Central memory CD8-positive, alpha-beta T cell (primary cell): ENCODE measurements at regions not wholly inside any gene's neighbourhood (a gene's known extent, or its start where the extent isn't known, plus 50 kb on each side); places are given as distances from the start of the nearest gene placed in this dataset.
"Not testable (repeated sequence)": the region's sequence is repeated elsewhere in the genome, so short reads cannot be mapped to it uniquely, and the experiment has no call there.

Experiments
- ATAC-seq: fragments of 150-1000 bp; cut with Tn5 transposase; replicated peaks from 2 replicates; pipeline ENCODE4 v1.10.0; 2022; ENCODE audit warnings: mild to moderate bottlenecking, moderate FRiP score, moderate number of reproducible peaks; ENCODE audit not compliant: poor library complexity, severe bottlenecking; ENCODE audit errors: extremely low read depth
- DNase-seq, 2 donors: peaks; one replicate each; pipeline ENCODE4 v3.0.0; 2021; ENCODE audit warnings: low spot score in 2 of 2
- H3K27ac Mint-ChIP-seq: one replicate; pipeline ENCODE4 v1.8.0; 2022; ENCODE audit warnings: low read depth, mild to moderate bottlenecking, moderate library complexity, mixed read lengths
- H3K27me3 Mint-ChIP-seq: one replicate; pipeline ENCODE4 v1.8.0; 2022; ENCODE audit warnings: mixed read lengths
- H3K36me3 Mint-ChIP-seq: one replicate; pipeline ENCODE4 v1.8.0; 2022; ENCODE audit warnings: mild to moderate bottlenecking, moderate library complexity, mixed read lengths; ENCODE audit not compliant: insufficient read depth
- H3K4me1 Mint-ChIP-seq: one replicate; pipeline ENCODE4 v1.8.0; 2022; ENCODE audit warnings: mixed read lengths
- H3K4me3 Mint-ChIP-seq: one replicate; pipeline ENCODE4 v1.8.0; 2022; ENCODE audit warnings: mild to moderate bottlenecking, moderate library complexity, mixed read lengths
- H3K9me3 Mint-ChIP-seq: one replicate; pipeline ENCODE4 v1.8.0; 2022; ENCODE audit warnings: mixed read lengths

DNA sequence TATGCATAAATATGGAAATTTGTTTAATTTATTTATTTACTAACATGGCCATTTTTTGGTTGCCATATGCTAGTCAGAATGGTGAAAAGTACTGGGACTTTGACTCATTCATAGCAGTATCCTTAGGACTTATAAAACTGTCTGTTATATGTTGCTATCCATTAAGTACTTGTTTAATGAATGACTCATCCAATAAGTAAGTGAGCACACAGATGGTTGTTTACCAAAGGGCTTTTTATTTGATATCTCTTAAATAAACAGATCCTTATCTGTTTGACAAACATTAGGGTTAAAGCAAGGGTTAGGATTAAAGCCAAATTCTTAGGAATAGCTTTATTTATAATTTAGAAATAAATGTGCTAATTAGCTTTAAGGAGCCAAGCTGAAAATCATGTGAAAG, 183.4 kb downstream of the FBXO4 start:
- H3K27ac Mint-ChIP-seq, result no peak overlapping the region

DNA sequence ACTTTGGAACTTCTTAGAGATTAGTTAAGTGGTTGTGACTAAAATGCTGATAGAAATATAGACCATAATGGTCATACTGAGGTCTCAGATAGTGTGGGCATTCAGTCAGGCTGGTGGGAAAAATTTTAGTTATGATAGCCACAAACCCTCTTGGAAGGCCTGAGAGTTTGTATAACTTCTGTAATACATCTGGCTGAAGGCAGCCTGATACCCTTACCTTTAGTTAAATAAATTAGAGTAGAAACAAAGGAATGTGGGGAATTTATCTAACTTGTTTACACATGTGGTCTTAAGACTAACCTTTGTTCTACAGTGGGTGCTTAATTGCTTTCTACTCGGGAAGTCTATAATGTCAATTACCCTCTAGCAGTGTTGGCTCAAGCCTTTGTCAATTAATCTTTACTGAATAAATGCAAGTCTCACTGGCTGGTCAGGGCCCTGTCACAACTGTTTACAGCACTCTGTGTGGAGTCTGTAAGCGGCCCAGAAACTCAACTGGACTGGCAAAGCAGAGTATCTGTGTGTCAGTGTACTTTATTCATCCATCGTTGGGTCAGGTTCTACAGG, 184.0 kb downstream of the FBXO4 start:
- no peak overlapping the region for H3K27ac Mint-ChIP-seq
- no peaks in the 10 kb centered on the region for H3K4me1 Mint-ChIP-seq
- H3K9me3 Mint-ChIP-seq, result peaks cover 5% of the 10 kb centered on the region
- peaks cover 10% of the 10 kb centered on the region for H3K27me3 Mint-ChIP-seq
- no peaks in the 10 kb centered on the region for H3K36me3 Mint-ChIP-seq
- no peak for DNase-seq
- H3K4me3 Mint-ChIP-seq, result no peak overlapping the region
- no peak for ATAC-seq

More for the DNA sequence above, 183.4 kb downstream of the FBXO4 start:
- Mint-ChIP-seq H3K27me3 (peaks cover 10% of the 10 kb centered on the region), H3K4me3 (no peak overlapping the region), H3K9me3 (peaks cover 5% of the 10 kb centered on the region), H3K36me3 (no peaks in the 10 kb centered on the region), H3K4me1 (no peaks in the 10 kb centered on the region)
- no peak for DNase-seq
- no peak for ATAC-seq

DNA sequence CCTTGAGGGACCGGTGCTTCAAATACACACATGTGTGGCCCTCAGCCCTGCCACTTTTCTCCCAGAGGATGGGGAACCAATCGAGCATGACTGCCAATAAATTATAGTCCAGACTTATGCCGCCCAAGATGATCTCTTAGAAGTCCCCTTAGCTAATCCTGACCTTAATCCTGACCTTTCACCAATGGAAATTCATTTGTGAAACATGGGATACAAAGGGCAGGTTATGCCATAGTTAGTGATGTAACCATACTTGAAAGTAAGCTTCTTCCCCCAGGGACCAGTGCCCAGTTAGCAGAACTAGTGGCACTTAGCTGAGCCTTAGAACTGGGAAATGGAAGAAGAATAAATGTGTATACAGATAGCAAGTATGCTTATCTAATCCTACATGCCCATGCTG, 190.6 kb downstream of the FBXO4 start:
- not testable (repeated sequence) for H3K4me1 Mint-ChIP-seq, H3K36me3 Mint-ChIP-seq, H3K4me3 Mint-ChIP-seq, ATAC-seq, DNase-seq, H3K27ac Mint-ChIP-seq, H3K9me3 Mint-ChIP-seq
- H3K27me3 Mint-ChIP-seq, result peaks cover 10% of the 10 kb centered on the region

DNA sequence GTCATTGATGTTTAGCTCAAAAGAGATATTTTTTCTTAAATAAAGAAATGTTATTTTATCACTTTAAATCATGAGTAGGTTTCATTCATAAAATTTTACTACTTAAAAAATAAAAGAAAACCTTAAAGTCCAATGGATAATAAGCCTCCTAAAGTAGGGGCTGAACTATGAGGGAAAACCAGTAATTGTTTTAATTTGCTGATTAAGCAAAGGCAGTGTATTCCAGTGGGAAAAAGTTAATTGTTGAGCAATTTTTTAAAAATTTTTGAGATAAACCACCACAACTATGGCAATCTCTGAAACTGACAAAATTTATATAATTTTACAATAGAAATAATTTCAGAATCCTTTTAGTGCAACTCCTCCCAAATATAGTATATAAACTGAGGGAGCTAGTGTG, 195.0 kb downstream of the FBXO4 start:
- H3K4me3 Mint-ChIP-seq, result no peak overlapping the region
- H3K9me3 Mint-ChIP-seq, result peaks cover 5% of the 10 kb centered on the region
- DNase-seq (no peak), ATAC-seq (no peak)
- H3K27ac Mint-ChIP-seq, result no peak overlapping the region
- no peaks in the 10 kb centered on the region for H3K4me1 Mint-ChIP-seq
- no peaks in the 10 kb centered on the region for H3K36me3 Mint-ChIP-seq
- no peaks in the 10 kb centered on the region for H3K27me3 Mint-ChIP-seq

DNA sequence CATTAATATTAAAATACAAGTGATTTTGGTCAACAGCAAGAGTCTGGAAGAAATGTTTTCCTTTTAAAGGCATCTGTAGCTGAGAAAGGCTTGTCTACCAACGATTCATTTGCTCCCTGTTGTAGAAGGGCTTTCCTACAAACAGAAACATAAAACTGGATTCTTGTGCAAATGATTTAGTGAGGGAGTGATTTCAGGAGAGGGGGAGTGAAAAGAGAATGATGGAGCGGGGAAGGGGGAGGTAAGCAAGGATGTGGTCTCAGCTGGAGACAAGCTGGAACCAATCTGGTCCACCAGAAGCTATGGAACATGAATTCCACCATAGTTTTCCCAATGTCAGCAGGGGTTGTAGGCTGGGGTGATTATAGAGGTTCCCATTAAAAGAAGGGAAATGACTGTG, 196.3 kb downstream of the FBXO4 start:
- DNase-seq, result no peak
- Mint-ChIP-seq H3K4me1 (no peaks in the 10 kb centered on the region), H3K4me3 (no peak overlapping the region), H3K36me3 (no peaks in the 10 kb centered on the region), H3K27me3 (no peaks in the 10 kb centered on the region), H3K9me3 (peaks cover 5% of the 10 kb centered on the region), H3K27ac (no peak overlapping the region)
- ATAC-seq, result no peak

DNA sequence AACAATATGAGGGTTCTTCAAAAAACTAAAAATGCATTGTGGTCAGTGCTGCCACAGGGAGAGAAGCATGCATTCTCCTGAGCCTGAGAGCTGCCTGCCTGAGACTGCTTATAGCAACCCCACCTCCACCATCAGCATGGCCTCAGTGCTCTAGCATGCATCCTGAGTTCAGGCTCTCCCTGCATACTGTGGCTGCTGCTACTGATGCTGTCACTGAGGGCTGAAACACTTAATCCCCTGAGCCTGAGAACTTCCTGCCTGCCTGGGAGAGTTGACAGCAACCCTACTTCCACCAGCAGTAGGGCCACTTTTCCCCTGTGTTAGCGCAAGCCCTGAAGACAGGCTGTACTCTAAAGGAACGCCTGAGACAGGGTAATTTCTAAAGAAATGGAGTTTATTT, 206.0 kb downstream of the FBXO4 start:
- Mint-ChIP-seq H3K9me3 (peaks cover 14% of the 10 kb centered on the region), H3K27ac (no peak overlapping the region), H3K27me3 (peaks cover 10% of the 10 kb centered on the region), H3K4me3 (no peak overlapping the region), H3K4me1 (no peaks in the 10 kb centered on the region), H3K36me3 (no peaks in the 10 kb centered on the region)
- no peak for DNase-seq
- no peak for ATAC-seq

DNA sequence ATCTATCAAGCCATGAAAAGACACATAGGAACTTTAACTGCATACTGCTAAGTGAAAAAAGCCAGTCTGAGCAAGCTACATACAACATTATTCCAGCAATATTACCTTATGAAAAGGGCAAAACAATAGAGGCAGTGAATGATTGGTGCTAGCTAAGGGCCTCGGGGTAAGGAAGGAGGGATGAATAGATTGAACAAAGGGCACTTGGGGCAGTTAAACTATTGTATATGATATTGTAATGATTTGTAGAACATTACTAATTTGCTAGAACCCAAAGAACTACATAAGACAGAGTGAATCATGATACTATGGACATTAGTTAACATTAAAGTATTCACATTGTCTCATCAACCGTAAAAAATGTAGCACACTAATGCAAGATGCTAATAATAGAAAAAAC, 218.3 kb downstream of the FBXO4 start:
- Mint-ChIP-seq H3K27me3 (no peaks in the 10 kb centered on the region), H3K9me3 (peaks cover 10% of the 10 kb centered on the region), H3K27ac (no peak overlapping the region), H3K36me3 (no peaks in the 10 kb centered on the region), H3K4me1 (no peaks in the 10 kb centered on the region), H3K4me3 (no peak overlapping the region)
- ATAC-seq (no peak), DNase-seq (no peak)

DNA sequence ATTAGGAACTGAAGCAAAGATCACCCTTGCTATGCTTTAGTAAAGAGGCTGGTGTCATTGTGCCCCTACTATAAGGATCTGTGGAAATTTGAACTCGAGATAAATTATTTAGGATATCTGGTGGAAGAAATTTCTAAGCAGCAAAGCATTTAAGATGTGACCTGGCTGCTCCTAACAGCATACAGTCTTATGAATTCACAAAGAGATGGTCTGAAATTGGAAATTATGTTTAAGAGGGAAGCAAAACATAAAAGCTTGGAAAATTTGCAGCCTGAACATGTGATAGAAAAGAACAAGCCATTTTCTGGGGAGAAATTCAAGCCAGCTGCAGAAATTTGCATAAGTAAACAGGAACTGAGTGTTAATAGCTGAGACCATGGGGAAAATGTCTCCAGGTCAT, 223.7 kb downstream of the FBXO4 start:
- H3K36me3 Mint-ChIP-seq, result peaks cover 1% of the 10 kb centered on the region
- no peaks in the 10 kb centered on the region for H3K27me3 Mint-ChIP-seq
- no peaks in the 10 kb centered on the region for H3K4me1 Mint-ChIP-seq
- H3K9me3 Mint-ChIP-seq, result peaks cover 16% of the 10 kb centered on the region
- H3K4me3 Mint-ChIP-seq, result no peak overlapping the region
- ATAC-seq (no peak), DNase-seq (no peak)
- H3K27ac Mint-ChIP-seq, result no peak overlapping the region

DNA sequence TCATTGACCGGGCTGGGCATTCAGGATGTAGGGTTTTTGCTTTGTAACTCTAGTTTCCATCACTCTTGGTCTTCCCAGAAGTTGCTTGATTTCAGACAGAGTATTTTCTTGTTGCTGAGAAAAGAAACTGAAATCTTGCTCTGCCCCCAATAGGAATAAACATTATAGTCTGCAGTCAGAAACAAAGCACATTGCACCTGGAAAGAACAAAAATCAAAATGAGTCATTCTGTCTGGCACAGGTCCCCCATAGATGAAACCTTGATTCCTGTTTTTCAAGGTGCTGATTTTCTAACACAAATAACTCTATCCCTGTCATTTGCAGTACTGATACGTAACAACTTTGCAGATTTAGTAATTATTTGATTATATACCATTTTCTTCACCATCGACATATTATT, 232.1 kb downstream of the FBXO4 start:
- ATAC-seq, result no peak
- Mint-ChIP-seq H3K9me3 (no peaks in the 10 kb centered on the region), H3K27me3 (no peaks in the 10 kb centered on the region), H3K27ac (no peak overlapping the region), H3K4me1 (no peaks in the 10 kb centered on the region), H3K4me3 (no peak overlapping the region), H3K36me3 (no peaks in the 10 kb centered on the region)
- DNase-seq, result no peak

DNA sequence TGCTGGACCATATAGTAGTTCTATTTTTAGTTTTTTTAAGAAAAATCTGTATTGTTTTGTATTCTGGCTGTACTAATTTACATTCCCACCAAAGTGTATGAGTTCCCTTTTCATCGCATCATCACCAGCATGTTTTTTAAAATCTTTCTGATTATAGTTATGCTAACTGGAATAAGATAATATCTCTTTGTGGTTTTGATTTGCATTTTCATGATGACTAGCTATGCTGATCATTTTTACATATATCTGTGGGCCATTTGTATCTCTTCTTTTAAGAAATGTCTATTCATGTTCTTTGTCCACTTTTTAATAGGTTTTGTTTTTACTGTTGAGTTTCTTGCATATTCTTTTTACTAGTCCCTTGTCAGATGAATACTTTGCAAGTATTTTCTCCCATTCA, 238.0 kb downstream of the FBXO4 start:
- no peaks in the 10 kb centered on the region for H3K36me3 Mint-ChIP-seq
- H3K4me1 Mint-ChIP-seq, result no peaks in the 10 kb centered on the region
- H3K27me3 Mint-ChIP-seq, result no peaks in the 10 kb centered on the region
- no peaks in the 10 kb centered on the region for H3K9me3 Mint-ChIP-seq
- H3K27ac Mint-ChIP-seq, result no peak overlapping the region
- ATAC-seq, result no peak
- no peak for DNase-seq
- no peak overlapping the region for H3K4me3 Mint-ChIP-seq

DNA sequence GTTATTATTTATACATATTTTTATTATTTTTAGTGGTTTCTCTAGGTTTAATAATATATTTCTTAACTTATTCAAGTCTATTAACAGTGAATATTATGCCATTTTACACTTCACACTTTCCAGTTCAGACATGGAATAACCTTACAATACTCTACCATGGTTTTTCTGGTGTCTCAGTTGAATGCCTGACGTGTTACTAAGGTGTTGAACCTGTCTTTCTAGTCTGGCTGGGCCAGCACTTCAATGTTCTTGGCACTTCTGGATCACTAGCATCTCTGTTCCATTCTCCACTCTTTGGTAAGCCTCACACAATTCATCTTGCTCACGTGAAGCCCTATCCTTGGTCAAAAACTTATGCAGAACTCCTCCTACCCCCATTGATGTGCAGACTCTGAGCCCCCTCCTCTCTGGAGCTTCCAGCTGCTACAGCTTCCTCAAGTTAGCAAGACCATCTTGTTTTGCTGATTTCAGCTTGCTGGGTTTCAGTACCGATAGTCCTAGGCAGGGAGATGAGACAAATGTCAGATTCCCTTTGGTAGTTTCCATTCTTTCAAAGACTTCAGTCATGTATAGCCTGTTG, 243.1 kb downstream of the FBXO4 start:
- no peak for DNase-seq
- no peaks in the 10 kb centered on the region for H3K9me3 Mint-ChIP-seq
- ATAC-seq, result no peak
- no peaks in the 10 kb centered on the region for H3K27me3 Mint-ChIP-seq
- H3K27ac Mint-ChIP-seq, result no peak overlapping the region
- H3K36me3 Mint-ChIP-seq, result no peaks in the 10 kb centered on the region
- H3K4me1 Mint-ChIP-seq, result no peaks in the 10 kb centered on the region
- no peak overlapping the region for H3K4me3 Mint-ChIP-seq

DNA sequence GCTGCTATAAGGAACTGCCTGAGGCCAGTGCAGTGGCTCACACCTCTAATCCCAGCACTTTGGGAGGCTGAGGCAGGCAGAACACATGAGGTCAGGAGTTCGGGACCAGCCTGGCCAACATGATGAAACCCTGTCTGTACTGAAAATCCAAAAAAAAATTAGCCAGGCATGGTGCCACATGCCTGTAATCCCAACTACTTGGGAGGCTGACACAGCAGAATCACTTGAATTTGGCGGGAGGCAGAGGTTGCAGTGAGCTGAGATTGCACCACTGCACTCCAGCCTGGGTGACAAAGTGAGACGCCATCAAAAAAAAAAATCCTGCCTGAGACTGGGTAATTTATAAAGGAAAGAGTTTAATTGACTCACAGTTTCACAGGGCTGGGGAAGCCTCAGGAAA, 247.1 kb upstream of the GHR start:
- not testable (repeated sequence) for DNase-seq, H3K36me3 Mint-ChIP-seq, H3K4me3 Mint-ChIP-seq, H3K27ac Mint-ChIP-seq, H3K4me1 Mint-ChIP-seq, ATAC-seq, H3K9me3 Mint-ChIP-seq, H3K27me3 Mint-ChIP-seq

DNA sequence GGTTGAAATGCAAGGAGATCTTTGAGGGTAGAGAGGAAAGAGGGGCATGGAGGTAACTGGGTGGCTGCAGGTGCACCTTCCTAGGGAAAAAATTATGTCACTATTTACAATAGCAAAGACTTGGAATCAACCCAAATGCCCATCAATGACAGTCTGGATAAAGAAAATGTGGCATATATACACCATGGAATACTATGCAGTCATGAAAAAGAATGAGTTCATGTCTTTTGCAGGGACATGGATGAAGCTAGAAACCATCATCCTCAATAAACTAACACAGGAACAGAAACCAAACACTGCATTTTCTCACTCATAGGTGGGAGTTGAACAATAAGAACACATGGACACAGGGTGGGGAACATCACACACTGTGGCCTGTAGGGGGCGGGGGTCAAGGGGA, 243.4 kb upstream of the GHR start:
- not testable (repeated sequence) for H3K27ac Mint-ChIP-seq, DNase-seq, ATAC-seq, H3K4me3 Mint-ChIP-seq, H3K36me3 Mint-ChIP-seq, H3K9me3 Mint-ChIP-seq, H3K4me1 Mint-ChIP-seq, H3K27me3 Mint-ChIP-seq
